Keratinocyte (primary cell): ENCODE measurements at regions not wholly inside any gene's neighbourhood (a gene's known extent, or its start where the extent isn't known, plus 50 kb on each side); places are given as distances from the start of the nearest gene placed in this dataset.
"Not testable (repeated sequence)": the region's sequence is repeated elsewhere in the genome, so short reads cannot be mapped to it uniquely, and the experiment has no call there.

Experiments
- DNase-seq: peaks from one replicate; pipeline ENCODE4 v3.0.0-alpha.2; 2011; ENCODE audit warnings: low read depth, missing footprints, low spot score
- FAIRE-seq: peaks from 2 replicates; lab custom pipeline; 2011; peaks lifted over from hg19 to GRCh38; lab: Jason Lieb, UNC
- H2AFZ ChIP-seq: 2 replicates; pipeline ENCODE4 v1.6.0; 2012; ENCODE audit warnings: low read length, control low read depth, inconsistent platforms; ENCODE audit not compliant: control insufficient read depth
- H3K27ac ChIP-seq: 2 replicates; pipeline ENCODE4 v1.5.1; 2011; ENCODE audit warnings: low read length; ENCODE audit not compliant: control insufficient read depth, insufficient read depth
- H3K27me3 ChIP-seq: 3 replicates; pipeline ENCODE4 v1.6.0; 2011; ENCODE audit warnings: low read length; ENCODE audit not compliant: control insufficient read depth, insufficient read depth; ENCODE audit errors: extremely low read depth
- H3K36me3 ChIP-seq, 2 experiments: 2 replicates in 1 of 2; 3 replicates in 1 of 2; pipeline ENCODE4 v1.5.1; 2011; ENCODE audit warnings: low read length in 2 of 2, mild to moderate bottlenecking in 1 of 2; ENCODE audit not compliant: control insufficient read depth in 2 of 2, insufficient read depth in 2 of 2; ENCODE audit errors: extremely low read depth in 1 of 2
- H3K4me1 ChIP-seq: 3 replicates; pipeline ENCODE4 v1.5.1; 2011; ENCODE audit warnings: low read length; ENCODE audit not compliant: control insufficient read depth, insufficient read depth; ENCODE audit errors: extremely low read depth
- H3K4me2 ChIP-seq: 3 replicates; pipeline ENCODE4 v1.6.0; 2011; ENCODE audit warnings: low read depth, low read length; ENCODE audit not compliant: control insufficient read depth, insufficient read depth; ENCODE audit errors: extremely low read depth
- H3K4me3 ChIP-seq, 3 experiments: fragments of 200-600 bp in 1 of 3; sonication (generic) in 1 of 3; 2 replicates in 2 of 3; 3 replicates in 1 of 3; pipeline ENCODE4 v1.5.1; 2011 to 2016; ENCODE audit warnings: low read length in 3 of 3, mild to moderate bottlenecking in 3 of 3, control low read depth in 2 of 3, inconsistent platforms in 1 of 3, low read depth in 1 of 3, mixed read lengths in 1 of 3, mixed run types in 1 of 3, moderate library complexity in 1 of 3; ENCODE audit not compliant: control insufficient read depth in 2 of 3, insufficient read depth in 2 of 3; ENCODE audit errors: extremely low read depth in 1 of 3
- H3K79me2 ChIP-seq: 2 replicates; pipeline ENCODE4 v1.6.0; 2012; ENCODE audit warnings: low read length; ENCODE audit not compliant: control insufficient read depth, insufficient read depth
- H3K9ac ChIP-seq: 3 replicates; pipeline ENCODE4 v1.6.0; 2011; ENCODE audit warnings: low read length; ENCODE audit not compliant: control insufficient read depth, insufficient read depth; ENCODE audit errors: extremely low read depth
- H3K9me1 ChIP-seq: 3 replicates; pipeline ENCODE4 v1.6.0; 2011; ENCODE audit warnings: low read length; ENCODE audit not compliant: control insufficient read depth, insufficient read depth; ENCODE audit errors: extremely low read depth
- H3K9me3 ChIP-seq: 2 replicates; pipeline ENCODE4 v1.5.1; 2012; ENCODE audit warnings: low read depth, low read length; ENCODE audit not compliant: control insufficient read depth
- H4K20me1 ChIP-seq: 3 replicates; pipeline ENCODE4 v1.6.0; 2011; ENCODE audit warnings: low read length; ENCODE audit not compliant: control insufficient read depth, insufficient read depth; ENCODE audit errors: extremely low read depth
- dilution Hi-C: fragments of 300-500 bp; cut with MboI; formaldehyde crosslinking; loops from one replicate; pipeline ENCODE4 v1.7.0; 2020; ENCODE audit warnings: low sequenced_read_pairs; ENCODE audit not compliant: extremely low pct_ligation_motif_present
- TF ChIP-seq, protein P1 (sequence below), 3 experiments: IDR thresholded peaks in 1 of 3; conservative IDR thresholded peaks in 1 of 3; optimal IDR thresholded peaks in 1 of 3; 2 replicates in 2 of 3; 3 replicates in 1 of 3; pipeline versions ENCODE3 to v1.5.1; 2011; ENCODE audit warnings: low read length in 3 of 3, mild to moderate bottlenecking in 3 of 3, moderate library complexity in 2 of 3, control low read depth in 1 of 3, inconsistent platforms in 1 of 3; ENCODE audit not compliant: insufficient read depth in 2 of 3; ENCODE audit errors: extremely low read depth in 1 of 3

DNA sequence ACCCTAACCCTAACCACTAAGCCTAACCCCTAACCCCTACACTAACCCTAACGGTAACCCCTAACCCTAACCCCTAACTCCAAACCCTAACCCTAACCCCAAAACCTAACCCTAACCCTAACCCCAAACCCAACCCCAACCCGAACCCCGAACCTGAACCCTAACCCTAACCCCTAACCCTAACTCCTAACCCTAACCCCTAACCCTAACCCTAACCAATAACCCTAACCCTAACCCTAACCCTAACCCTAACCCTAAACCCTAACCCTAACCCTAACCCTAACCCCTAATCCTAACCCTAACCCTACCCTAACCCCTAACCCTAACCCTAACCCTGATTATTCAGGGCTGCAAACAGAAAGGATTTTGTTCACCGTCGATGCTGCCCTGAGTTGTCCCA, 144.6 kb upstream of the DUSP22 start:
- not testable (repeated sequence) for FAIRE-seq

DNA sequence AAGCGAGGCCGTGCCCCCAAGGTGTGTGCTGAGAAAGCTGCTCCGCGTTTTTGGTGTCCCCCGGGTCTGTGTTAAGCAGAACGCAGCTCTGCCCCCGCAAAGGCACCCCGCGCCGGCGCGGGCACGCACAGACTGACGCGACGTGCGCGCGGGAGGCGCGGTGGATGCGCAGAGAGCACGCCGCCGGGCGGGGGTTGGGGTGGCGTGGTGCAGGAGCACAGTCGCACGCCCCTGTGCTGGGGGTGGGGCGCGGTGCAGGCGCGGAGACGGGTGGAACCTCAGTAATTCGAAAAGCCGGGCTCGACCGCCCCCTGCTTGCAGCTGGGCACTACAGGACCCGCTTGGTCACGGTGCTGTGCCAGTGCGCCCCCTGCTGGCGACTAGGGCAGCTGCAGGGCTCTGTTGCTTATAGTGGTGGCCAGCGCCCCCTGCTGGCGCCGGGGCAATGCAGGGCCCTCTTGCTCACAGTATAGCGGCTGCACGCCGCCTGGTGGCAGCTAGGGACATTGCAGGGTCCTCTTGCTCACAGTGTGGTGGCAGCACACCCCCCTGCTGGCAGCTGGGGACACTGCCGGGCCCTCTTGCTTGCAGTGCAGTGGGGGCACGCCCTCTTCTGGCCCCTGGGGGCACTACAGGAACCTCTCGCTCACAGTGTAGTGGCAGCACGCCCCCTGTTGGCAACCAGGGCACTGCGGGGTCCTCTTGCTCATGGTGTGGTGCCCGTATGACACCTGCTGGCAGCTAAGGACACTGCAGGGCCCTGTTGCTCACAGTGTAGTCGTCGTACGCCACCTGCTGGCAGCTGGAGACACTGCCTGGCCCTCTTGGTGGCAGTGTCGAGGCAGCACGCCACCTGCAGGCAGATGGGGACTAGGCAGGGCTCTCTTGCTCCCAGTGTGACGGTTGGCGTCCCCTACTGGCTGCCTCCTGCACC, 144.0 kb upstream of the DUSP22 start:
- H3K9me3 ChIP-seq, H3K9ac ChIP-seq, FAIRE-seq, H3K4me3 ChIP-seq, H3K4me2 ChIP-seq, dilution Hi-C loops, H2AFZ ChIP-seq, DNase-seq, H4K20me1 ChIP-seq, H3K9me1 ChIP-seq, H3K27ac ChIP-seq, H3K79me2 ChIP-seq, H3K27me3 ChIP-seq, H3K36me3 ChIP-seq: not testable (repeated sequence)
- H3K4me1 ChIP-seq, result peaks cover 10% of the 10 kb centered on the region
- TF ChIP-seq, protein P1, sequence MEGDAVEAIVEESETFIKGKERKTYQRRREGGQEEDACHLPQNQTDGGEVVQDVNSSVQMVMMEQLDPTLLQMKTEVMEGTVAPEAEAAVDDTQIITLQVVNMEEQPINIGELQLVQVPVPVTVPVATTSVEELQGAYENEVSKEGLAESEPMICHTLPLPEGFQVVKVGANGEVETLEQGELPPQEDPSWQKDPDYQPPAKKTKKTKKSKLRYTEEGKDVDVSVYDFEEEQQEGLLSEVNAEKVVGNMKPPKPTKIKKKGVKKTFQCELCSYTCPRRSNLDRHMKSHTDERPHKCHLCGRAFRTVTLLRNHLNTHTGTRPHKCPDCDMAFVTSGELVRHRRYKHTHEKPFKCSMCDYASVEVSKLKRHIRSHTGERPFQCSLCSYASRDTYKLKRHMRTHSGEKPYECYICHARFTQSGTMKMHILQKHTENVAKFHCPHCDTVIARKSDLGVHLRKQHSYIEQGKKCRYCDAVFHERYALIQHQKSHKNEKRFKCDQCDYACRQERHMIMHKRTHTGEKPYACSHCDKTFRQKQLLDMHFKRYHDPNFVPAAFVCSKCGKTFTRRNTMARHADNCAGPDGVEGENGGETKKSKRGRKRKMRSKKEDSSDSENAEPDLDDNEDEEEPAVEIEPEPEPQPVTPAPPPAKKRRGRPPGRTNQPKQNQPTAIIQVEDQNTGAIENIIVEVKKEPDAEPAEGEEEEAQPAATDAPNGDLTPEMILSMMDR (optimal IDR thresholded peaks at IDR 0.05 in 1 of 3, IDR thresholded peaks at IDR 0.05 in 1 of 3, conservative IDR thresholded peaks at IDR 0.05 in 1 of 3; ENCODE audit: extremely low read depth in 1 of 3, insufficient read depth in 2 of 3, low read length in 3 of 3), result peak in 2 of 3 experiments; percentile 47 to 52

More for the DNA sequence above, 144.6 kb upstream of the DUSP22 start:
- H3K4me2 ChIP-seq, dilution Hi-C loops, DNase-seq, H3K27ac ChIP-seq, H3K79me2 ChIP-seq, H4K20me1 ChIP-seq, H3K27me3 ChIP-seq, H3K4me1 ChIP-seq, H3K36me3 ChIP-seq, H3K9ac ChIP-seq, H2AFZ ChIP-seq, H3K9me1 ChIP-seq, H3K4me3 ChIP-seq, H3K9me3 ChIP-seq: not testable (repeated sequence)

DNA sequence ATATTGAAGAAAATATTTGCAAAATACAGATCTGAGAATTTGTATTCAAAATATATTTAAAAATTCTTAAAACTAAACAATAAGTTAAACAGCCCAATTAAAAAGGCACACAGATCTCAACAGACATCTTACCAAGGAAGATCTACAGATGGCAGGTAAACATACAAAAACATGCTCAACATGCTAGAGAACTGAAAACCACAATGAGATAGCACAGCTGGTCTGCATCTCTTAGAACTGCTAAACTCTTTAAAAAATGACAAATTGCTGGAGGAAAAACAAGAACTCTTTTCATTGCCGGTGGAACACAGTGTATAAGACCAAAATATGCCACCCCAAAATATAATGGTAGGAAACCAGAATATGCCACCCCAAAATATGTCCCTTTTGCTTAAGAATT, 142.1 kb upstream of the DUSP22 start:
- H3K27me3 ChIP-seq, dilution Hi-C loops, FAIRE-seq: not testable (repeated sequence)

DNA sequence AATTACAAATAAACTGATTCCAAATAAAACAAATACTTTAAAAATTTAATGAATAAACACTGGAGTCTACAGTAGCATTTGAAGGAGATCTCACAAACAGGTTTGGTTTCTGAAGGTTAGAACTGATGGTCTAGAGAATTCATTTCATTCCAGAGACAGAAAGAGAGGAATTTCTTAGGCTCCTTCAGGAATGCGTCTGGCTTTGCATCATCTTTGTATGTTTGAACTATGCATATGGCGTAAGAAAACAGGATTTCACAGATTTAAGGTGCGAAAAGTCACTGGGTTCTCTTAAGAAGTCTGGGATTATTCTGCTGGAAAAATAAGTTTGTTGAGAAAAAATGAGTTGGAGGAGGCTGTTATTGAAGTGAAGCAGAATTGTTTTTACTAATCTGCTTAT, 139.9 kb upstream of the DUSP22 start:
- peaks cover 17% of the 10 kb centered on the region for H3K4me1 ChIP-seq
- H3K9me1 ChIP-seq, FAIRE-seq, DNase-seq, H3K9ac ChIP-seq, H3K4me2 ChIP-seq, H4K20me1 ChIP-seq, H3K9me3 ChIP-seq, H3K79me2 ChIP-seq, dilution Hi-C loops, H3K27ac ChIP-seq, H2AFZ ChIP-seq, H3K36me3 ChIP-seq, H3K4me3 ChIP-seq, H3K27me3 ChIP-seq: not testable (repeated sequence)

More for the DNA sequence above, 142.1 kb upstream of the DUSP22 start:
- not testable (repeated sequence) for H4K20me1 ChIP-seq, H3K27ac ChIP-seq, H3K4me2 ChIP-seq, H3K36me3 ChIP-seq, H3K9me1 ChIP-seq, DNase-seq, H3K4me3 ChIP-seq, H3K79me2 ChIP-seq, H2AFZ ChIP-seq, H3K9ac ChIP-seq, H3K9me3 ChIP-seq
- peaks cover 17% of the 10 kb centered on the region for H3K4me1 ChIP-seq
